ENCODE measurements at regions not wholly inside any gene's neighbourhood (a gene's known extent, or its start where the extent isn't known, plus 50 kb on each side); places are given as distances from the start of the nearest gene placed in this dataset.

- DNase-seq (ENCODE audit: low spot score), result no peak
- H3K4me3 ChIP-seq, result no peak overlapping the region
- TF ChIP-seq CTCF (IDR thresholded peaks at IDR 0.05), result no peak
- H3K27ac ChIP-seq, result no peak overlapping the region
Measured at GRCh38 chr11:81644239-81644840, 1089.3 kb downstream of the FAM181B start.

GRCh38 chr11:81634483-81634882 lies 1099.2 kb downstream of the FAM181B start:
- Histone ChIP-seq H3K4me3 (no peak overlapping the region), H3K27ac (no peak overlapping the region)
- DNase-seq (ENCODE audit: low spot score), result no peak
- TF ChIP-seq CTCF (IDR thresholded peaks at IDR 0.05), result no peak

- no peak for TF ChIP-seq CTCF (IDR thresholded peaks at IDR 0.05)
- DNase-seq (ENCODE audit: low spot score), result no peak
Measured at GRCh38 chr11:81602508-81602907, 1131.2 kb downstream of the FAM181B start.

GRCh38 chr11:81596704-81597103 lies 1137.0 kb downstream of the FAM181B start:
- TF ChIP-seq CTCF (IDR thresholded peaks at IDR 0.05), result no peak
- Histone ChIP-seq H3K27ac (no peak overlapping the region), H3K4me3 (no peak overlapping the region)
- no peak for DNase-seq (ENCODE audit: low spot score)

More at GRCh38 chr11:81602508-81602907, 1131.2 kb downstream of the FAM181B start:
- no peak overlapping the region for H3K4me3 ChIP-seq
- H3K27ac ChIP-seq, result no peak overlapping the region

- H3K4me3 ChIP-seq, result no peak overlapping the region
- no peak for DNase-seq (ENCODE audit: low spot score)
- no peak for TF ChIP-seq CTCF (IDR thresholded peaks at IDR 0.05)
- H3K27ac ChIP-seq, result no peak overlapping the region
Measured at GRCh38 chr11:81585390-81585933, 1148.2 kb downstream of the FAM181B start.

- DNase-seq (ENCODE audit: low spot score), result no peak
- TF ChIP-seq CTCF (IDR thresholded peaks at IDR 0.05), result no peak
- H3K27ac ChIP-seq, result no peak overlapping the region
- no peak overlapping the region for H3K4me3 ChIP-seq
Measured at GRCh38 chr11:81579339-81579738, 1154.3 kb downstream of the FAM181B start.

- no peak for DNase-seq (ENCODE audit: low spot score)
- TF ChIP-seq CTCF (IDR thresholded peaks at IDR 0.05), result no peak
- no peak overlapping the region for H3K27ac ChIP-seq
- no peak overlapping the region for H3K4me3 ChIP-seq
Measured at GRCh38 chr11:81578571-81578970, 1155.1 kb downstream of the FAM181B start.

Data from coronary artery (tissue), 2 donors.